Renal cortical epithelial cell (primary cell): ENCODE measurements at regions not wholly inside any gene's neighbourhood (a gene's known extent, or its start where the extent isn't known, plus 50 kb on each side); places are given as distances from the start of the nearest gene placed in this dataset.
A peak's percentile ranks its signal among the peaks of the same experiment; 100 is the strongest.

Experiments
- DNase-seq: peaks from one replicate; pipeline ENCODE4 v3.0.0-alpha.2; 2011; ENCODE audit warnings: low read depth

DNA sequence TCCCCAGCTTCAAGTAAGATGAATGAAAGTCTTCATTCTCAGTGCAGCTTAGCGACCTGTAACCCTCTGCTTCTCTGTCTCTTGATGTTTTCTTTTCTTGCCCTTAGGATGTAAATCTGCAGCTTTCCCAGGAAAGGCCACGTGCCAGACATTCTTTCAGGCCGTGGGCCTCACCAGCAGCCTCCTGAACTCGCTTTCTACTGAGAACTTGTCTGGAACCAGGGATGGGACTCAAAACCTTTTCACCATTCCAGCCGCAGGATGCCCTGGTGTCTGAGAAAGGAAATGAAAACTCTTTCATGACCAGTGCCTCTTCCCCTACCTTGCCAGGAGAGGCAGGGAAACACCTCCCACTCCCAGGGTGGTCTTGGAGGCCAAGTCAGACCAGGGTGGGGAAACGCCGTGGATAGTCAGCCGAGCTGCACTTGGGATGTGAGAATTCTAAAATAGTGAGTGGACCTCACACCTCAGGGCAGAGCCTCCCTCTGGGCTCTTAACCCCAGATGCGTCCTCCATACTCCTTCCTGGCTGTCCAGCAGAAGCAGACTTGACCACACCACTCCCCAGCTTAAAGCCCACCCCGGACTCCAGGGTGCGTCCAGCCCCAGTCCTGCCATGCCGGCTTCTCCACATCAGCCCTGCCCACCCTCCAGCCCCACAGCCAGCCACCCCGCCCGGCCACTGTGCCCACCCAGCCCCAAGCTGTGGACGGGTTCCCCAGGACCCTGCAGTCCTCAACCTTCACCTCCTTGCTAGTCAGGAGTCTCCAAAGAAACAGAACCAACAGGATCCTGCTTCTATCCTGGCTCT, 115.5 kb downstream of the TWIST2 start:
- DNase-seq: peak; percentile 18

DNA sequence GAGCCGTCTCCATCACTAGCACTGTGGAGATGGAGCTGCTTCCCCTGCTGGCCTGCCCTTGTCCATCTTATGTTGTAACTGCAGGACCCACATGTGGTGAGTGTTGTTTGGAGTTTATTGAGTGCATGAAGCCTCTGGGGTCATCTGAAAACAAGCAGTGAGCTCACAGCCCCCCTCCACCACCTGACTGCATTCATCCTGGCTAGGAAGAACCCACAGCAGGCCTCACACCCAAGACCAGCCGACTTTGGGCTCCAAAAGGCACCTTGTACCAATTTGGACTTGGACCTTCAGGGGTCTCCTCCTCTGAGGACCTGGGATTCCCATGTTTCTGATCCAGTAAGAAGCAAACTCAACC, 116.1 kb downstream of the TWIST2 start:
- DNase-seq: no peak

- no peak for DNase-seq
Measured at GRCh38 chr2:238964544-238965067, 116.7 kb downstream of the TWIST2 start.

DNA sequence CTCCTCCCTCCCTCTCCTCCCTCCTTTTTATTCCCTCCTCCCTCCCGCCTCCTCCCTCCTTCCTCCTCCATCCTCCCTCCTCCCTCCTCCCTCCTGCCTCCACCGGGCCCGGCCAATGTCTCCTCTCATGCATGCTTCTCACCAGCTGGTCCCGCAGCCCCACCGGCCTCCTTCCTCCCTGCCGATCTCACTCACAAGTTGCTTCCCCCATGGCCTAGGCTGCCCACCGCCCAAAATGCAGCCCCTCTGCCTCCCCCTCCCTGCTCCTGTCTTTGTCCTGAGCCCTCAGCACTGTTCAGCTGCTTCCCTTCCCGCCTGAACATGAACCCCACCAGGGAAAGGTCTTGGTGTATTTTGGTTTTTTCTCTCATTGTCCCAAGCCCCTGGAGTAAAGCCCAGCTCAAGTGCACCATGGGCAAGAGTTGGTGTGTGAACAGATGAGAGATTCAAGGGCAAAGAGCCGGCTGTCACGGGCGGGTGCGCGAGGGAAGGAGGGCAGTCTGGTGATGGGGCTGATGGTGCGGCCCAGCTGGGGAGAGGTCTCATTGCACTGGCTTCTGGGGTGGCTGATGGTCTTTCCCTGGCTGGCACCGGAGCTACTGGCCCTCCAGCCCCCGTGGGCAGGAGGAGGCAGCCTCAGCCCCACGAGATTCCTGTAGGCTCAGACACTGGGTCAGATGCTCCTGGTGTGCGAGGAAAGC, 117.6 kb downstream of the TWIST2 start:
- no peak for DNase-seq

DNA sequence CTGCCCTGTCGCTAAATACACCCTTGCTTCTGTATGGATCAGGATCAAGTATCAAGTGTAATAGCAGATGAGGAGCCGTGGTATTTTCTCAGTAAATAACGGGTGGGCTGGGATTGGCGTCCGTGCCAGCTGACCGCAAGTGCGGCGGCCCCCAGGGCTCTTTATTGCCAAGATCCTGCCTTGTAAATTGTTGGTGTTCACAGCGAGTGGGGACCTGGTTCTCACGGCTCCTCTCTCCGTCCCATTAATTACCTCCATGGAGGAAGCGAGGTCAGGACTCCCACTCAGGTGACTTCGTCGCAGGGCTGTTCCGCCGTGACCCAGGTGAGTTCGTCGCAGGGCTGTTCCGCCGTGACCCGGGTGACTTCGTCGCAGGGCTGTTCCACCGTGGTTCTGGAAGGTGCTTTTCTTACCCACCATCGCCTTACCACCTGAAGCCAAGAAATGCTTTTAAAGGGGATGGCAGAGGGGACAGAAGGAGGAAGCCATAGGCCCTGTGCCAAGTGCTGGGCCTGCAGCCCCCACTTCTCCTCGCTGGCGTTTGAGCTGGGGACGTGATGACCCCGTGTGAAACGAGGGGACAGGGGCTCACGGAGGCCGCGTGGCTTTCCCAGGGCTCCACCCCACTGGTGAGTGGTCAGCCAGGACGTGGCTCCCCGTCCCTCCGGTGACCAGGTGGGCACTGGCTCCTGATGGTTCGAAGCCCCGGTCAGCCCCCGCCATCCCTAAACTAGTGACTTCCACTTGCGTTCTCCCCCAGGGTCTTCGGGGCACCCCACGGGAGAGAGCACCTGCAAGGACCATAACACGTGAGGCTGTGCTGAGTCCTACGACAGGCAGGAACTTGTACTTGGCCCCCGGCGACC, 118.4 kb downstream of the TWIST2 start:
- no peak for DNase-seq

GRCh38 chr2:238967031-238967977, 119.4 kb downstream of the TWIST2 start:
- no peak for DNase-seq

- DNase-seq: no peak
Measured at GRCh38 chr2:238967978-238968360, 120.1 kb downstream of the TWIST2 start.

DNA sequence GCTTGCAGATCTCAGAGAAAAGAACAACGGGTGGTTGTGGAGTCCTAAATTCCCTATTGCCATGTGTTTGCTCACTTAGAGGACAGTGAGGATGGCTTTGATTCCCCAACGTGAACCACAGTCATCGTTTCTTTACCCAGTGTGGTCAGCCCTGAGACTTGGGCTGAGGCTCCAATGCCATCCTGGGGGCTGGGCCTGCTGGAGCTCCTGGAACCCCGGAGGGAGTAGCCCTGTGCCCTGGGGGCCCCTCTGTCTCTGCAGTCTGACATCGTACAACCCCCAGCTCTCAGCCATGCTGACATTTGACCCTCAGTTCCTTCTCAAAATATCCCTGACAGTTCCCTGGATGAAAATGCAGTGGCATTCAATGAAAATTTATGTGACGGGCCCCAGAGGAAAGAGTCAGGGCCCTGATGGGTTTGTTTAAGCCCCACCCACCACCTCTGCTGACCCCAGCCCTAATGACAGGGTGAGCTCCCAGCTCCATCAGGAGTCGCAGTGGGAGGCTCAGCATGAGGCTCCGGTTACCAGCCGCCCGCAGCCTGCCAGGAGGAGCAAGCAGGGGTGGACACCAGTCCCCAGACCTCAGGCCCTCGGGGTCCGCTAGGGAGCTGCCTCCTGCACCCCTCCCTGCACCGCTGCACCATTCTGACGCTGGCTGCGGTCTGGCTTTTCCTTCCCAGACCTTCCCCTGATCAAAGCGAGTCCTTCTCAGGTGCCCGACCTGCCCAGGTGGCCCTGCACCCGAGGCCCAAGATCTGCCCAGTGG, 120.9 kb downstream of the TWIST2 start:
- no peak for DNase-seq

DNA sequence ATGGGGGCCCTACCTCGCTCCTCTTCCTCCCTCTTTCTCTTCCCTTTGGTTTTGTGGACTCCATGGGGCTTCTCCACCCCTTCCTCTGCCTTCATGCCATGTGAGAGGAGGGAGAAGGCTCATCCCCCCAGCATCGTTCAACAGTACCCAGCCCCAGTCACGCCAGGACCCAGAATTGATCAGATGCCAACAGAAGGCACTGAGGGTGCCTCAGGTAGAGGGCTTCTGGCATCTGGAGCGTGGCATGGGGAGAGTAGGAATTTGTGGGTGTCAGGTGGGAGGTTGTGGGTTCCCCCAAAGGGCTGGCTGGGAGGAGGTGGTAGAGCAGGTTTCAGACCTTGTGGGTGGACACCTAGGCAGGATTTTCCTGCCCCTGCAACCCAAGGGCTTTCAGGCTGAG, 122.0 kb downstream of the TWIST2 start:
- DNase-seq: no peak

DNA sequence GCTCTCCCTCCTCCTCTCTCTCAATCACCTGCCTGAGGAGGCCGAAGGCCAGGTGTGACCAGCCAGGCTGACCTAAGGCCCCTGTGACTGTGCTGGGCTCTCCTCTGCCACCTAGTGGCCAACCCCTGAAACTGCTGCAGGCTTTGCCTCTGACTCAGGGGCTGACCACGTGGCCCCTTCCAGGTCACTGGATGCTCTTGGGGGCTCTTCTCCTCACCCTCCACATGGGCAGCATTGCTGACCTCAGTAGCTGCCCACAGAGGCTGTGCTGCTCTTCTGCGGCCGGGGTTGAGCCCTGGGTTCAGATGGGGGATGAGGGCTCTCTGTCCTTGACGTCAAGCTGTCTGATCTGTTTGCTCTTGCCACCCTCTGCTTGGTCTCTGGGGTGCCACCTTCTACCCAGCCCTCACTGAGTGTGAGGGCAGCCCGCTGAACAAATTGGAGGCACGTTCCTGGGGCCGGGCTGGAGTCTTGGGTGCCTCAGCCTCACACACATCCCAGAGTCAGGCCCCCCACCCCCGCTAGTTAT, 122.7 kb downstream of the TWIST2 start:
- peak; percentile 30 for DNase-seq

DNA sequence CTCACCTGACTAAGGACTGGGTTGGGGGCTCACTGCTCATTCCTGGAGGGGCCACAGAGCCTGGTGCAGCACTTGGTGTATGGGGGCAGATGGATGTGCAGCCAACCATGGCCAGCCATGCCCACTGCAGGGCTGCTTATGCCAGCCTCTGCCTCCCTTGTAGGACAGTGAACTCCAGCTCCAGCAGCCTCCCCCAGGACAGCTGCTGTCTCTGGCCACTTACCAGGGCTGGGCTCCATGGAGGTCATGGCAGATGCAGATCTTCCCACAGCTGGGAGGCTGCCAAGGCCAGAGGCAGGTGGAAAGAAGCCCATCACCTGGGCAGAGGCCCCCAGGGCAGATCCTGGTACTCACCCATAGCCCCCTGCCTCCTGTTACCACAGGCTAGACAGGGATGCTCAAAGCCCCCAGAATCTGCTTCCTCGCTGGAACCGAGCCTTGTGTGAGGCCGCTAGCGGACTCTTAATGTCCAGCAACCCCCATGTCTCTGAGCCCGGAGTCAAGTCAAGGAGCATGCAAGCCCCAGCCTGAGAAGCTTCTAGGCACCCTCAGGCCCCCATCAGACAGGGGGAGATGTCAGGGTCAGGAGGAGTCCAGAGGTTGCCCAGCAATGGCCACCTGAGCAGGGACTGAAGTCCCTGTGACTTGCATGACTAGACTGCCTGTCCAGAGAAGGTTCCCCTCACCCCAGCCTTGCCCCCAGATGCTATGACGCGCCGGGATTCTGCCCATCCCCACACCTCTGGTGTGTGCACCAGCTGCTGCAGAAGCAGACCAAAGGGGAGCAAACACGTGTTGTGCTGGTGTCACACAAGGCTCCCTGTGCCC, 123.6 kb downstream of the TWIST2 start:
- no peak for DNase-seq

DNA sequence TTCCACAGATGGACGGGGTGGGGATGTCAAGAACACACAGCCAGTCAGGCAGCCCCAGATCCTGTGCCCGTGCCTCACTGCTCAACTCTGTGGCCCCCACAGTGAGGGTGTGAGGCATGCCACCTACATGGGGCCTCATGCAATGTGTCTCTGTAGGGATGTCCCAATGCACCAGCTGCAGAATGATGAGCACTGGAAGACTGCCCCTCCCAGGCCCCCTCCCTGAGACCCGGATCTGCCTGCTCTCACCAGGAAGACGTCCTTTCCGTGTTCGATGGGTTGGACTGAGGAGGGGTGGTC, 124.2 kb downstream of the TWIST2 start:
- DNase-seq: no peak

DNA sequence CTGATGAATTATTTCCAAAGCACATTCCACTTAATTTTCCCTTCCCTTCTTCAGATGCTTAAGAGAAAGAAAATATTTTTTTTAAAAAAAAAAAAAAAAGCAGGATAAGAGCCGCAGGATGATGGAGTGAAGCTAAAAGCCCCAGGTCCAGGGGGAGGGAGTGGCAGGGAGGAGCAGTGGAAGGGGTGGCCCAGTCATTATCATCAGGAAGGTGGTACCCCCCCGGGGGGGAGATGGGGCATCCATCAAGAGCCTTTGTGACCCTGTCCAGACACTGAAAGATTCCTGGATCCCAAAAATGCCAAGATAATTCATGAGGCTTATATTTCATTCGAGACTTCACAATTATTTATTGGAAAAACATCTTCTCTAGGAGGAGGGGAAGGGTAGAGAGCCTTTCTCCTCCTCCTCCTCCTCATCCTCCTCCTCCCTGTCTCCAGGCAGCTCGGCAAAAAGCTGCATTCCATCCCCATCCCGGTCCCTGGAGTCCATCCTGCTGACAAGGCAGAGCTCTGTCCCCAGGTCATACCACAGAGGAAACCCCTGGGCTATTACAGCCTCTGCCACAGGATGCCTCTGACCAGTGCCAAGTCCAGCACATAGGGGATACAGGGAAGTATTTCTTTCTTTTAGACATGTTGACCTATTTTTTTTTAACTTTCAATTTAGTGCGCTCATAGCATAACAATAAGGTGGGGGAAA, 125.3 kb downstream of the TWIST2 start:
- no peak for DNase-seq

- no peak for DNase-seq
Measured at GRCh38 chr2:238974081-238974480, 126.2 kb downstream of the TWIST2 start.

DNA sequence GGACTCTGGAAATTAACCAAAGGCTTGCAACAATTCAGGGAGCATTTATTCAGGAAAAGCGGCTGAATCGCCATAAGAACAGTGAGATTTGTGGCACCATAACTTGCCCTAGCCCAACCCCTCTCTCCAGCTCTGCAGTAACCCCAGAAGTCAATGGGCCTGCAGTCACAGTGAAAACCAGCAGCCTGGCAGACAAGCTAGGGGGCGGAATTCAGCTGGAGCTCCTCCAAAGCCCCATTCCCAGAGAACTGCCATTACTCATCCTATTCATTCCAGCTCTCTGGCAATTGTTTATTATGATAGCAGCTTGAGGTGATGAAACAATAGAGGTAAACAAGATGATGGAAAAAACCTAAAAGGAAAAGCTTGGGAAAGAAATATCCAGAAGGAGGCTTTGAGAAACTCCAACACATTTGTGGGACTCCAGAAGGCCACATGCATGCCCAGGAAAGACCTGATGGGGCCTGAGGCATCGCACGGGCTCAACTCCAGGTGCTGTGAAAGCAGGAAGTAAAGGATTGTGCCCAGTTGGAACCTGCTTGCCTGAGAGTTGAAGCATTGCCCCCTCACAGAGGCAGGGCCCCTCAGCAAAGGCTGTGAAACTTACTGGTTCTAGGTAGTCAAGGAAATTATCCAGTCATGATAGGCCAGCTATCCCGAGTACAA, 126.7 kb downstream of the TWIST2 start:
- peak; percentile 66 for DNase-seq

GRCh38 chr2:238975408-238975807, 127.5 kb downstream of the TWIST2 start:
- DNase-seq: no peak

- DNase-seq: no peak
Measured at GRCh38 chr2:238978497-238978896, 130.6 kb downstream of the TWIST2 start.

DNA sequence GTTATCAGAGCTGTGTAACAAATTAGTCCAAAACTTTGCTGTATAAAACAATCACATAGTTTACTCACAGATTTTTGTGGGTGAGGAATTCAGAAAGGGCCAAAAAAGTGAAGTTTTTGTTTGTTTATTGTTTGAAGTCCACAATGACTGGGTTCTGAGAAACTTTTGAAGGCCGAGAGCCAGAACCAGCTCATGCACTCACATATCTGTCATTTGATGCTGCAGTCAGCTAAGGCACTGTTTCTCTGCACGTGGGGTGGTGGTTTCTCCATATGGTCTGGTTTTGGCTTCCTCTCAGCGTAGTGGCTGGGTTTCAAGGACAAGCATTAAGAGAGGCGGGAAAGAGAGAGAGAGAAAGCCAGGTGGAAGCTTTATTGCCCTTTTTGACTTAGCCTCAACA, 131.8 kb downstream of the TWIST2 start:
- DNase-seq: no peak
